A673 (cell line): ENCODE measurements at regions not wholly inside any gene's neighbourhood (a gene's known extent, or its start where the extent isn't known, plus 50 kb on each side); places are given as distances from the start of the nearest gene placed in this dataset.

ENCODE experiments used
- EZH2 ChIP-seq: fragments of 200-600 bp; sonication (generic); IDR thresholded peaks from 2 replicates; pipeline ENCODE4 v1.6.1; 2017; ENCODE audit warnings: borderline replicate concordance, low read depth, mild to moderate bottlenecking, mixed read lengths, antibody characterized with exemption, low read length; ENCODE audit not compliant: poor library complexity, severe bottlenecking
- TF ChIP-seq, protein P1 (sequence below): fragments of 300-800, 200-600 bp; sonication (generic); conservative IDR thresholded peaks from 2 replicates; pipeline ENCODE4 v1.5.1; 2017; ENCODE audit warnings: low read depth, mild to moderate bottlenecking, antibody characterized with exemption, low read length, moderate library complexity, mixed read lengths

DNA sequence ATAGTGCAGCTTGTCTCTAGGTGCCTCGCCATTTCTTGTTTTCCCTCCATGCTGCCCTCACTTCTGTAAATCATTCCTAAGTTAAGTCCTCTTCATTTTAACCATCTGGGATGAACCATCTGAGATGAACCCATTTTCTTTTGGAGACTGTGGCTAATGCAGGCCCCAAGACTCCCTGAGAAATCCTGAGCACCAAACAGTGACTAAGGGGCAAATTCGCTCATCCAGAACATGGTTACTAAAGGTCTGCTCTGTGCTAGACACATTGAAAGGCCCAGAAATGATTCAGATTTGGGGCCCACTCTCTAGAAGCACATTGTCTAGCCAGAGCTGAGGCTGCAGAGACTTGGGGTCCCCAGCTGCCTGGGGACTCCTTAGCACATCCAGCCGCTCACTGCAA, 151.9 kb upstream of the CTTNBP2NL start:
- TF ChIP-seq, protein P1, sequence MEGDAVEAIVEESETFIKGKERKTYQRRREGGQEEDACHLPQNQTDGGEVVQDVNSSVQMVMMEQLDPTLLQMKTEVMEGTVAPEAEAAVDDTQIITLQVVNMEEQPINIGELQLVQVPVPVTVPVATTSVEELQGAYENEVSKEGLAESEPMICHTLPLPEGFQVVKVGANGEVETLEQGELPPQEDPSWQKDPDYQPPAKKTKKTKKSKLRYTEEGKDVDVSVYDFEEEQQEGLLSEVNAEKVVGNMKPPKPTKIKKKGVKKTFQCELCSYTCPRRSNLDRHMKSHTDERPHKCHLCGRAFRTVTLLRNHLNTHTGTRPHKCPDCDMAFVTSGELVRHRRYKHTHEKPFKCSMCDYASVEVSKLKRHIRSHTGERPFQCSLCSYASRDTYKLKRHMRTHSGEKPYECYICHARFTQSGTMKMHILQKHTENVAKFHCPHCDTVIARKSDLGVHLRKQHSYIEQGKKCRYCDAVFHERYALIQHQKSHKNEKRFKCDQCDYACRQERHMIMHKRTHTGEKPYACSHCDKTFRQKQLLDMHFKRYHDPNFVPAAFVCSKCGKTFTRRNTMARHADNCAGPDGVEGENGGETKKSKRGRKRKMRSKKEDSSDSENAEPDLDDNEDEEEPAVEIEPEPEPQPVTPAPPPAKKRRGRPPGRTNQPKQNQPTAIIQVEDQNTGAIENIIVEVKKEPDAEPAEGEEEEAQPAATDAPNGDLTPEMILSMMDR = no peak
- no peak for TF ChIP-seq EZH2
